Suprapubic skin (tissue), 4 donors: ENCODE measurements at regions not wholly inside any gene's neighbourhood (a gene's known extent, or its start where the extent isn't known, plus 50 kb on each side); places are given as distances from the start of the nearest gene placed in this dataset.

Experiments used
- DNase-seq, 2 donors: peaks; one replicate each; pipeline ENCODE4 v3.0.0-alpha.2; 2019; ENCODE audit warnings: low spot score in 2 of 2
- H3K27ac ChIP-seq: fragments of 200-600 bp; sonication (generic); one replicate; pipeline ENCODE4 v1.5.1; 2019
- H3K27me3 ChIP-seq: fragments of 200-600 bp; sonication (generic); one replicate; pipeline ENCODE4 v1.5.1; 2019
- H3K36me3 ChIP-seq: fragments of 200-600 bp; sonication (generic); one replicate; pipeline ENCODE4 v1.5.1; 2019
- H3K4me1 ChIP-seq: fragments of 200-600 bp; sonication (generic); one replicate; pipeline ENCODE4 v1.5.1; 2019
- H3K4me3 ChIP-seq: fragments of 200-600 bp; sonication (generic); one replicate; pipeline ENCODE4 v1.5.1; 2019; ENCODE audit warnings: mild to moderate bottlenecking
- H3K9me3 ChIP-seq: fragments of 200-600 bp; sonication (generic); one replicate; pipeline ENCODE4 v1.5.1; 2019
- CTCF ChIP-seq, 2 donors: fragments of 200-600 bp in 1 of 2; fragments of 450-650 bp in 1 of 2; sonication (generic) in 1 of 2; IDR thresholded peaks; one replicate each; pipeline ENCODE4 v1.5.1; 2016 to 2019; ENCODE audit warnings: antibody characterized with exemption in 2 of 2, mild to moderate bottlenecking in 1 of 2, moderate library complexity in 1 of 2
- EP300 ChIP-seq: sonication (generic); formaldehyde crosslinking; IDR thresholded peaks from one replicate; pipeline ENCODE4 v1.6.1; 2017; ENCODE audit warnings: antibody characterized with exemption
- POLR2A ChIP-seq, 2 donors: fragments of 450-650 bp; IDR thresholded peaks; one replicate each; pipeline ENCODE4 v1.6.1; 2017; ENCODE audit warnings: antibody characterized with exemption in 2 of 2, mild to moderate bottlenecking in 2 of 2, moderate library complexity in 2 of 2
- POLR2AphosphoS5 ChIP-seq, 3 donors: sonication (generic); formaldehyde crosslinking; IDR thresholded peaks; one replicate each; pipeline ENCODE4 v1.6.1; 2017; ENCODE audit warnings: antibody characterized with exemption in 3 of 3
- WGBS: methylation state at CpG from one replicate; pipeline ENCODE4 v1.1.5; 2018; 5-methylcytosine and 5-hydroxymethylcytosine counted together

- Histone ChIP-seq H3K27me3 (peaks cover 33% of the 10 kb centered on the region), H3K4me3 (no peak overlapping the region), H3K9me3 (no peaks in the 10 kb centered on the region), H3K4me1 (peaks cover 18% of the 10 kb centered on the region), H3K36me3 (no peaks in the 10 kb centered on the region), H3K27ac (no peak overlapping the region)
- WGBS, result 35% methylated on average over 11 of the region's 12 CpGs
- TF ChIP-seq POLR2AphosphoS5 (IDR thresholded peaks at IDR 0.05) (no peak), EP300 (no peak), CTCF (IDR thresholded peaks at IDR 0.05) (no peak), POLR2A (IDR thresholded peaks at IDR 0.05) (no peak)
- no peak for DNase-seq
These were observed 96.2 kb downstream of the OLFM1 start for GRCh38 chr9:135183528-135184180.

- 55% methylated on average over 29 of the region's 37 CpGs for WGBS
- TF ChIP-seq CTCF (IDR thresholded peaks at IDR 0.05) (no peak), POLR2A (IDR thresholded peaks at IDR 0.05) (no peak), EP300 (no peak), POLR2AphosphoS5 (IDR thresholded peaks at IDR 0.05) (no peak)
- peaks cover 33% of the 10 kb centered on the region for H3K27me3 ChIP-seq
These were observed 96.9 kb downstream of the OLFM1 start for GRCh38 chr9:135184181-135185053.

GRCh38 chr9:135185060-135185459 lies 97.6 kb downstream of the OLFM1 start:
- Histone ChIP-seq H3K4me3 (no peak overlapping the region), H3K4me1 (peaks cover 18% of the 10 kb centered on the region), H3K9me3 (no peaks in the 10 kb centered on the region), H3K27me3 (peaks cover 33% of the 10 kb centered on the region), H3K36me3 (no peaks in the 10 kb centered on the region), H3K27ac (no peak overlapping the region)
- TF ChIP-seq EP300, result no peak
- WGBS, result 87% methylated on average over 7 of the region's 21 CpGs
- DNase-seq, result no peak

More at GRCh38 chr9:135184181-135185053, 96.9 kb downstream of the OLFM1 start:
- Histone ChIP-seq H3K9me3 (no peaks in the 10 kb centered on the region), H3K4me3 (no peak overlapping the region), H3K36me3 (no peaks in the 10 kb centered on the region), H3K4me1 (peaks cover 18% of the 10 kb centered on the region), H3K27ac (no peak overlapping the region)
- no peak for DNase-seq

GRCh38 chr9:135186248-135187164 lies 99.0 kb downstream of the OLFM1 start:
- TF ChIP-seq EP300 (no peak), POLR2A (IDR thresholded peaks at IDR 0.05) (no peak), CTCF (IDR thresholded peaks at IDR 0.05) (no peak), POLR2AphosphoS5 (IDR thresholded peaks at IDR 0.05) (no peak)
- Histone ChIP-seq H3K4me3 (no peak overlapping the region), H3K36me3 (no peaks in the 10 kb centered on the region), H3K27ac (no peak overlapping the region), H3K9me3 (no peaks in the 10 kb centered on the region), H3K27me3 (peaks cover 44% of the 10 kb centered on the region), H3K4me1 (peaks cover 18% of the 10 kb centered on the region)
- WGBS, result 27% methylated on average over 25 of the region's 25 CpGs
- no peak for DNase-seq

GRCh38 chr9:135187365-135187764 lies 99.9 kb downstream of the OLFM1 start:
- no peak for DNase-seq
- TF ChIP-seq POLR2AphosphoS5 (IDR thresholded peaks at IDR 0.05) (no peak), POLR2A (IDR thresholded peaks at IDR 0.05) (no peak), EP300 (no peak), CTCF (IDR thresholded peaks at IDR 0.05) (no peak)
- Histone ChIP-seq H3K27ac (no peak overlapping the region), H3K36me3 (no peaks in the 10 kb centered on the region), H3K4me3 (no peak overlapping the region), H3K27me3 (peaks cover 52% of the 10 kb centered on the region), H3K4me1 (peaks cover 18% of the 10 kb centered on the region), H3K9me3 (no peaks in the 10 kb centered on the region)
- WGBS, result 79% methylated on average over 14 of the region's 14 CpGs
